ENCODE measurements at regions not wholly inside any gene's neighbourhood (a gene's known extent, or its start where the extent isn't known, plus 50 kb on each side); places are given as distances from the start of the nearest gene placed in this dataset.

GRCh38 chr9:88775037-88775471 lies 216.2 kb upstream of the S1PR3 start:
- Histone ChIP-seq H2AFZ (replicated peaks; ENCODE audit: low read length, poor library complexity) (peak overlapping the region; percentile 58), H3K18ac (ENCODE audit: low read depth, low read length) (peak overlapping the region; percentile 95), H3K4me2 (ENCODE audit: low read depth, low read length) (peak overlapping the region; percentile 4), H4K20me1 (ENCODE audit: insufficient read depth, low read length) (no peaks in the 10 kb centered on the region), H3K4me1 (ENCODE audit: control insufficient read depth, insufficient read depth, low read length) (peaks cover 36% of the 10 kb centered on the region), H3K9me3 (ENCODE audit: control insufficient read depth, insufficient read depth, low read length) (no peaks in the 10 kb centered on the region), H3K4me3 (ENCODE audit: insufficient read depth, low read depth, low read length) (no peak overlapping the region), H4K5ac (ENCODE audit: low read depth, low read length) (peak overlapping the region; percentile 64), H2BK120ac (ENCODE audit: low read depth, low read length) (peak overlapping the region; percentile 95), H2BK15ac (ENCODE audit: low read depth, low read length) (peak overlapping the region; percentile 77; the same call in 2 of the 3 replicates), H4K91ac (ENCODE audit: insufficient read depth, low read depth, low read length) (peak overlapping the region; percentile 89), H3K23ac (ENCODE audit: low read depth, low read length) (peak overlapping the region; percentile 84), H3K4ac (ENCODE audit: low read depth, low read length) (peak overlapping the region; percentile 95), H3K9me1 (ENCODE audit: insufficient read depth, low read length) (peaks cover 22% of the 10 kb centered on the region), H3K27ac (ENCODE audit: insufficient read depth, low read length) (peak overlapping the region; percentile 82), H3K79me1 (ENCODE audit: low read depth in 1 of 2, low read length in 2 of 2) (peaks cover 0 to 5% of the 10 kb centered on the region in 2 experiments; a peak in 1 of 4 replicates), H2AK9ac (replicated peaks; ENCODE audit: low read depth, low read length, poor library complexity) (peak overlapping the region; percentile 71), H3K56ac (ENCODE audit: extremely low read depth, insufficient read depth, low read length) (peak overlapping the region; percentile 25; the same call in 1 of the 2 replicates), H3K36me3 (ENCODE audit: control insufficient read depth, insufficient read depth, low read length) (no peaks in the 10 kb centered on the region), H2AK5ac (ENCODE audit: low read depth, low read length) (peak overlapping the region; percentile 97), H2BK20ac (ENCODE audit: low read depth, low read length) (peak overlapping the region; percentile 95), H3K14ac (replicated peaks; ENCODE audit: low read depth, low read length) (peak overlapping the region; percentile 89), H4K8ac (ENCODE audit: low read depth in 2 of 2, low read length in 2 of 2) (peak overlapping the region; percentile 35 to 88), H3K27me3 (ENCODE audit: control insufficient read depth, insufficient read depth, low read length) (no peaks in the 10 kb centered on the region), H3K9ac (ENCODE audit: low read depth, low read length) (no peak overlapping the region), H2BK5ac (ENCODE audit: low read depth, low read length, poor library complexity, severe bottlenecking) (peak overlapping the region; percentile 85)
- CTCF ChIA-PET: no interaction called here
- dilution Hi-C loops (cut with HindIII; ENCODE audit: low sequenced_read_pairs, unreplicated experiment) (no loop called here), in situ Hi-C loops (cut with MboI; ENCODE audit: low sequenced_read_pairs) (loop anchor here (10.0 kb wide), 1 partner anchor 220 kb away; the partner anchor contains the start of gene S1PR3), intact Hi-C loops (cut with micrococcal nuclease) (loop anchor here (2.0 to 10.0 kb wide), 3 partner anchors 28 to 540 kb away; partner anchors contain the start of genes CKS2 and SECISBP2)
- peak; percentile 76 for ATAC-seq (ENCODE audit: low read depth)
- peak; percentile 98 for DNase-seq
- WGBS, 2 experiments (ENCODE audit: extremely low coverage in 2 of 2, insufficient read length in 1 of 2): no CpG with 5 or more reads among the region's 1 CpG
- no TSS peak for BruUV-seq (replicated peaks)
- POLR2A ChIA-PET (ENCODE audit: unreplicated experiment): no interaction called here
- TF ChIP-seq MXI1 (IDR thresholded peaks at IDR 0.05; ENCODE audit: borderline replicate concordance, low read depth, low read length): no peak
- TF ChIP-seq, protein P1, sequence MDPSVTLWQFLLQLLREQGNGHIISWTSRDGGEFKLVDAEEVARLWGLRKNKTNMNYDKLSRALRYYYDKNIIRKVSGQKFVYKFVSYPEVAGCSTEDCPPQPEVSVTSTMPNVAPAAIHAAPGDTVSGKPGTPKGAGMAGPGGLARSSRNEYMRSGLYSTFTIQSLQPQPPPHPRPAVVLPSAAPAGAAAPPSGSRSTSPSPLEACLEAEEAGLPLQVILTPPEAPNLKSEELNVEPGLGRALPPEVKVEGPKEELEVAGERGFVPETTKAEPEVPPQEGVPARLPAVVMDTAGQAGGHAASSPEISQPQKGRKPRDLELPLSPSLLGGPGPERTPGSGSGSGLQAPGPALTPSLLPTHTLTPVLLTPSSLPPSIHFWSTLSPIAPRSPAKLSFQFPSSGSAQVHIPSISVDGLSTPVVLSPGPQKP (IDR thresholded peaks at IDR 0.05; ENCODE audit: borderline replicate concordance, low read depth, low read length): no peak
- peak; percentile 85 for TF ChIP-seq RCOR1 (IDR thresholded peaks at IDR 0.05; ENCODE audit: insufficient replicate concordance, low read length)
- peak; percentile 62; the same call in 1 of the 2 replicates for TF ChIP-seq MAFK (IDR thresholded peaks at IDR 0.05; ENCODE audit: low read depth, low read length)
- TF ChIP-seq BHLHE40 (IDR thresholded peaks at IDR 0.05; ENCODE audit: low read depth, low read length): peak; percentile 32
- no peak for TF ChIP-seq CHD1 (IDR thresholded peaks at IDR 0.05; ENCODE audit: low read depth, low read length)
- TF ChIP-seq FOS (IDR thresholded peaks at IDR 0.05; ENCODE audit: low read depth, low read length): peak; percentile 83
- peak; percentile 93 for TF ChIP-seq CEBPB (IDR thresholded peaks at IDR 0.05; ENCODE audit: low read depth, low read length)
- peak; percentile 93 for TF ChIP-seq NFE2L2 (IDR thresholded peaks at IDR 0.05; ENCODE audit: low read depth, low read length)
- no peak for TF ChIP-seq MAZ (IDR thresholded peaks at IDR 0.05; ENCODE audit: borderline replicate concordance, low read depth, low read length)
- no peak for TF ChIP-seq SMC3 (IDR thresholded peaks at IDR 0.05; ENCODE audit: low read depth, low read length)

All from IMR-90 (cell line).